Endothelial cell of umbilical vein (primary cell): ENCODE measurements at regions not wholly inside any gene's neighbourhood (a gene's known extent, or its start where the extent isn't known, plus 50 kb on each side); places are given as distances from the start of the nearest gene placed in this dataset.

Experiments
- BruUV-seq: library from RNA; stranded (reverse); fragments of 400-500 nt; replicated peaks from 2 replicates; lab custom pipeline; 2021; lab: Mats Ljungman, UMichigan
- CTCF ChIA-PET: fragments of 300-600, 350-600 bp; sonication (Branson Sonifier 250); formaldehyde crosslinking; loops from one replicate; lab custom pipeline; 2021; ENCODE audit warnings: antibody characterized with exemption, inconsistent platforms; lab: Charles Lee
- POLR2A ChIA-PET: fragments of 300-600, 350-600 bp; sonication (Branson Sonifier 250); formaldehyde crosslinking; loops from one replicate; lab custom pipeline; 2021; ENCODE audit warnings: antibody characterized with exemption, inconsistent platforms; lab: Charles Lee
- DNase-seq: peaks from one replicate; pipeline ENCODE4 v3.0.0-alpha.2; 2011; ENCODE audit warnings: low read depth, low spot score
- FAIRE-seq: peaks from 2 replicates; lab custom pipeline; 2011; peaks lifted over from hg19 to GRCh38; lab: Jason Lieb, UNC
- H2AFZ ChIP-seq: 2 replicates; pipeline ENCODE4 v1.6.0; 2012; ENCODE audit warnings: low read depth, low read length, control low read depth, inconsistent platforms
- H3K27ac ChIP-seq: 2 replicates; pipeline ENCODE4 v1.5.1; 2011; ENCODE audit warnings: low read depth, mild to moderate bottlenecking, control low read depth, low read length, moderate library complexity; ENCODE audit not compliant: insufficient read depth
- H3K27me3 ChIP-seq, 2 experiments: 2 replicates each; pipeline versions ENCODE4 v1.6.0 to v1.6.1; 2011; ENCODE audit warnings: low read length in 2 of 2, mixed read lengths in 1 of 2; ENCODE audit not compliant: control insufficient read depth in 2 of 2, insufficient read depth in 2 of 2
- H3K36me3 ChIP-seq, 2 experiments: 2 replicates in 1 of 2; 3 replicates in 1 of 2; pipeline ENCODE4 v1.5.1; 2011; ENCODE audit warnings: low read length in 2 of 2, mild to moderate bottlenecking in 1 of 2, moderate library complexity in 1 of 2; ENCODE audit not compliant: control insufficient read depth in 2 of 2, insufficient read depth in 2 of 2; ENCODE audit errors: extremely low read depth in 1 of 2
- H3K4me1 ChIP-seq: 3 replicates; pipeline ENCODE4 v1.5.1; 2011; ENCODE audit warnings: mild to moderate bottlenecking, low read length; ENCODE audit not compliant: control insufficient read depth, insufficient read depth; ENCODE audit errors: extremely low read depth
- H3K4me2 ChIP-seq: 2 replicates; pipeline ENCODE4 v1.6.1; 2011; ENCODE audit warnings: low read length, control low read depth, mixed read lengths; ENCODE audit not compliant: insufficient read depth
- H3K4me3 ChIP-seq, 3 experiments: fragments of 200-600 bp in 1 of 3; sonication (generic), shearing (Covaris generic) in 1 of 3; replicated peaks in 1 of 3; 2 replicates each; pipeline ENCODE4 v1.5.1; 2011 to 2016; ENCODE audit warnings: control low read depth in 3 of 3, low read length in 3 of 3, mild to moderate bottlenecking in 2 of 3, inconsistent platforms in 1 of 3, low read depth in 1 of 3, moderate library complexity in 1 of 3; ENCODE audit not compliant: insufficient read depth in 1 of 3
- H3K79me2 ChIP-seq: 2 replicates; pipeline ENCODE4 v1.6.0; 2012; ENCODE audit warnings: low read length, inconsistent platforms; ENCODE audit not compliant: control insufficient read depth, insufficient read depth
- H3K9ac ChIP-seq: replicated peaks from 2 replicates; pipeline ENCODE3; 2011; ENCODE audit warnings: low read length, control low read depth; ENCODE audit not compliant: insufficient read depth; ENCODE audit errors: extremely low read depth
- H3K9me1 ChIP-seq: replicated peaks from 3 replicates; pipeline ENCODE4 v1.6.0; 2011; ENCODE audit warnings: mild to moderate bottlenecking, low read length; ENCODE audit not compliant: control insufficient read depth, insufficient read depth; ENCODE audit errors: extremely low read depth
- H3K9me3 ChIP-seq: replicated peaks from 2 replicates; pipeline ENCODE4 v1.5.1; 2012; ENCODE audit warnings: low read length, inconsistent platforms; ENCODE audit not compliant: control insufficient read depth, insufficient read depth
- H4K20me1 ChIP-seq: replicated peaks from 2 replicates; pipeline ENCODE3; 2011; ENCODE audit warnings: mild to moderate bottlenecking, low read length; ENCODE audit not compliant: control insufficient read depth, insufficient read depth; ENCODE audit errors: extremely low read depth
- EZH2 ChIP-seq: IDR thresholded peaks from 2 replicates; pipeline ENCODE4 v1.6.1; 2012; ENCODE audit warnings: borderline replicate concordance, low read depth, mild to moderate bottlenecking, moderate library complexity, low read length, inconsistent platforms; ENCODE audit not compliant: severe bottlenecking
- FOS ChIP-seq: IDR thresholded peaks from 2 replicates; pipeline ENCODE4 v1.6.1; 2011; ENCODE audit warnings: mild to moderate bottlenecking, low read length, moderate library complexity, borderline replicate concordance; ENCODE audit not compliant: insufficient read depth
- GATA2 ChIP-seq: IDR thresholded peaks from 2 replicates; pipeline ENCODE4 v1.7.0; 2011; ENCODE audit warnings: low read depth, mild to moderate bottlenecking, moderate library complexity, mixed read lengths, low read length; ENCODE audit not compliant: insufficient read length, insufficient read depth
- JUN ChIP-seq: IDR thresholded peaks from 2 replicates; pipeline ENCODE4 v1.6.1; 2011; ENCODE audit warnings: borderline replicate concordance, low read depth; ENCODE audit not compliant: insufficient read length, insufficient read depth
- MYC ChIP-seq: IDR thresholded peaks from one replicate; pipeline ENCODE4 v1.6.1; 2011; ENCODE audit warnings: mild to moderate bottlenecking, low read depth, low read length
- POLR2A ChIP-seq: IDR thresholded peaks from 2 replicates; pipeline ENCODE4 v1.6.1; 2012; ENCODE audit warnings: low read depth, mild to moderate bottlenecking, control low read depth, low read length
- POLR2AphosphoS5 ChIP-seq: IDR thresholded peaks from 2 replicates; pipeline ENCODE4 v1.6.1; 2012; ENCODE audit warnings: low read depth, mild to moderate bottlenecking, control low read depth, low read length, moderate library complexity; ENCODE audit not compliant: insufficient read depth
- dilution Hi-C: fragments of 300-500 bp; cut with MboI; formaldehyde crosslinking; loops from one replicate; pipeline ENCODE4 v1.15.0; 2019; ENCODE audit warnings: low sequenced_read_pairs; ENCODE audit not compliant: extremely low pct_ligation_motif_present
- intact Hi-C: fragments of 100-400 bp; cut with micrococcal nuclease; formaldehyde crosslinking; loops from one replicate; pipeline ENCODE4 v1.10.0; 2022
- TF ChIP-seq, protein P1 (sequence below): IDR thresholded peaks from 2 replicates; pipeline ENCODE4 v1.6.1; 2011; ENCODE audit not compliant: insufficient read depth, insufficient read length
- TF ChIP-seq, protein P2 (sequence below), 2 donors: IDR thresholded peaks; 1 replicate in 1 of 2; 2 replicates in 1 of 2; pipeline ENCODE4 v1.5.1; 2011; ENCODE audit warnings: low read length in 2 of 2, mild to moderate bottlenecking in 2 of 2, moderate library complexity in 2 of 2, control low read depth in 1 of 2, inconsistent platforms in 1 of 2, low read depth in 1 of 2; ENCODE audit not compliant: insufficient read depth in 1 of 2; ENCODE audit errors: extremely low read depth in 1 of 2

DNA sequence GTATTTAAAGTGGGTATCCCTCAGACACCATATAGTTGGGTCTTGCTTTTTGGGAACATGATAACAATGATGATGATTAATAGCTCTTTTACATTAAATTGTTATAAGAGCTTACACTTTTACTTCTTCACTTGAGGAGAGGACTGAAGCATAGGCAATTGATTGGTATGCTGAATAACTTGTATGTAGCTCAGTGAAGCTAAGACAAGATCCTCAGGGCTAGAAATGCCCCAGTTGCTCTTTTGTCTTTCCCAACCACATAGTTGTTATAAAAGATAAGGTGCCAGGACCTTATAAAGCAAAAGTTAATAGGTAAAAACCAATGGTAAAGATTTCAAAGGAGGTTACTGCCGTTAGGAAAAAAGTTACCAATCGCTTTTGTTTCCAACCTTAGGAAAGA, 123.4 kb downstream of the KCNK1 start:
- dilution Hi-C loops (no loop called here), intact Hi-C loops (no loop called here)
- CTCF ChIA-PET = no interaction called here
- no peak for DNase-seq
- FAIRE-seq = no peak
- POLR2A ChIA-PET = no interaction called here
- no peaks in the 10 kb centered on the region for H3K9me1 ChIP-seq
- no peak overlapping the region for H3K27ac ChIP-seq
- H3K4me1 ChIP-seq = no peaks in the 10 kb centered on the region
- no peaks in the 10 kb centered on the region for H3K79me2 ChIP-seq
- TF ChIP-seq EZH2 = no peak
- TF ChIP-seq FOS = no peak
- TF ChIP-seq MYC = no peak
- TF ChIP-seq GATA2 = no peak
- TF ChIP-seq, protein P1, sequence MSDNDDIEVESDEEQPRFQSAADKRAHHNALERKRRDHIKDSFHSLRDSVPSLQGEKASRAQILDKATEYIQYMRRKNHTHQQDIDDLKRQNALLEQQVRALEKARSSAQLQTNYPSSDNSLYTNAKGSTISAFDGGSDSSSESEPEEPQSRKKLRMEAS = no peak
- H4K20me1 ChIP-seq = no peaks in the 10 kb centered on the region
- no TSS peak for BruUV-seq
- H3K4me3 ChIP-seq = no peak overlapping the region
- H3K9ac ChIP-seq = no peak overlapping the region
- H3K9me3 ChIP-seq = no peaks in the 10 kb centered on the region
- H3K4me2 ChIP-seq = no peak overlapping the region
- no peaks in the 10 kb centered on the region for H3K27me3 ChIP-seq
- H2AFZ ChIP-seq = no peak overlapping the region
- H3K36me3 ChIP-seq = no peaks in the 10 kb centered on the region

DNA sequence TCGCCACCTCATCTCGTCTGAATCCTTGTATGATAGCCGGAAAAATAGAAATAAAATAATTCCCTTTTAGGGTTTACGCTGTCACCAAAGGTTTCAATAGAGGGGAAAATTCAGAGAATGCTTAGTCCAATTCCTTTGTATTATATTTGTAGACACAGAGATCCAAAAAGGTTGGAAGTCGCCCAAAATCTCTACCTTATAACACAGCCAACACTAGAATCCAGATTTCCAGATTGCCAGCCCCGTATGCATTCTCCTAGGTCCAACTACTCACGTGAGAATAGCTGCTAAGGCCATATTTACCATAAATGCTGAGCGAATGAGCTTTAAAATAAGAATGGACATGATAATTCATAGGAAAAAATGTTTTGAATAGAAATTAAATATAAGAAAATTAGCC, 124.5 kb downstream of the KCNK1 start:
- Histone ChIP-seq H4K20me1 (no peaks in the 10 kb centered on the region), H3K36me3 (no peaks in the 10 kb centered on the region), H3K79me2 (no peaks in the 10 kb centered on the region), H3K4me2 (no peak overlapping the region), H3K27me3 (no peaks in the 10 kb centered on the region), H3K9ac (no peak overlapping the region), H3K4me1 (no peaks in the 10 kb centered on the region), H3K27ac (no peak overlapping the region), H3K9me1 (no peaks in the 10 kb centered on the region), H3K9me3 (no peaks in the 10 kb centered on the region), H2AFZ (no peak overlapping the region), H3K4me3 (no peak overlapping the region)
- DNase-seq (no peak), FAIRE-seq (no peak)
- CTCF ChIA-PET = no interaction called here
- dilution Hi-C loops (no loop called here), intact Hi-C loops (no loop called here)
- TF ChIP-seq, protein P2, sequence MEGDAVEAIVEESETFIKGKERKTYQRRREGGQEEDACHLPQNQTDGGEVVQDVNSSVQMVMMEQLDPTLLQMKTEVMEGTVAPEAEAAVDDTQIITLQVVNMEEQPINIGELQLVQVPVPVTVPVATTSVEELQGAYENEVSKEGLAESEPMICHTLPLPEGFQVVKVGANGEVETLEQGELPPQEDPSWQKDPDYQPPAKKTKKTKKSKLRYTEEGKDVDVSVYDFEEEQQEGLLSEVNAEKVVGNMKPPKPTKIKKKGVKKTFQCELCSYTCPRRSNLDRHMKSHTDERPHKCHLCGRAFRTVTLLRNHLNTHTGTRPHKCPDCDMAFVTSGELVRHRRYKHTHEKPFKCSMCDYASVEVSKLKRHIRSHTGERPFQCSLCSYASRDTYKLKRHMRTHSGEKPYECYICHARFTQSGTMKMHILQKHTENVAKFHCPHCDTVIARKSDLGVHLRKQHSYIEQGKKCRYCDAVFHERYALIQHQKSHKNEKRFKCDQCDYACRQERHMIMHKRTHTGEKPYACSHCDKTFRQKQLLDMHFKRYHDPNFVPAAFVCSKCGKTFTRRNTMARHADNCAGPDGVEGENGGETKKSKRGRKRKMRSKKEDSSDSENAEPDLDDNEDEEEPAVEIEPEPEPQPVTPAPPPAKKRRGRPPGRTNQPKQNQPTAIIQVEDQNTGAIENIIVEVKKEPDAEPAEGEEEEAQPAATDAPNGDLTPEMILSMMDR (IDR thresholded peaks at IDR 0.05; ENCODE audit: extremely low read depth in 1 of 2, insufficient read depth in 1 of 2, low read depth in 1 of 2, low read length in 2 of 2) = no peak
- TF ChIP-seq GATA2 = no peak
- no peak for TF ChIP-seq POLR2A
- TF ChIP-seq, protein P1 = no peak
- TF ChIP-seq EZH2 = no peak
- no peak for TF ChIP-seq JUN
- TF ChIP-seq POLR2AphosphoS5 = no peak
- TF ChIP-seq MYC = no peak
- TF ChIP-seq FOS = no peak
- BruUV-seq = no TSS peak
- POLR2A ChIA-PET = no interaction called here
